WTC11 (cell line): ENCODE measurements at regions not wholly inside any gene's neighbourhood (a gene's known extent, or its start where the extent isn't known, plus 50 kb on each side); places are given as distances from the start of the nearest gene placed in this dataset.

Experiments
- ATAC-seq: fragments of 200-7000 bp; cut with Tn5 transposase; 2 replicates; pipeline ENCODE4 v1.10.0; 2021; ENCODE audit warnings: mild to moderate bottlenecking, moderate library complexity
- CTCF ChIA-PET: fragments of 300-600 bp; sonication (Branson Sonifier 250); formaldehyde crosslinking; loops from one replicate; lab custom pipeline; 2021; ENCODE audit warnings: antibody characterized with exemption; lab: Charles Lee
- POLR2A ChIA-PET: fragments of 350-600 bp; sonication (Branson Sonifier 250); formaldehyde crosslinking; loops from one replicate; lab custom pipeline; 2021; ENCODE audit warnings: antibody characterized with exemption; lab: Charles Lee
- DNase-seq: peaks from one replicate; pipeline ENCODE4 v3.0.0; 2021; ENCODE audit warnings: low spot score
- H3K27ac Mint-ChIP-seq: 2 replicates; pipeline ENCODE4 v1.8.0; 2021; ENCODE audit warnings: mixed read lengths
- H3K27me3 Mint-ChIP-seq: 2 replicates; pipeline ENCODE4 v1.8.0; 2021; ENCODE audit warnings: low read depth, mild to moderate bottlenecking, moderate library complexity, mixed read lengths
- H3K36me3 Mint-ChIP-seq: 2 replicates; pipeline ENCODE4 v1.8.0; 2021; ENCODE audit warnings: mixed read lengths
- H3K4me1 Mint-ChIP-seq: 2 replicates; pipeline ENCODE4 v1.8.0; 2022; ENCODE audit warnings: mixed read lengths
- H3K4me3 Mint-ChIP-seq: 2 replicates; pipeline ENCODE4 v1.8.0; 2021; ENCODE audit warnings: mild to moderate bottlenecking, moderate library complexity, mixed read lengths
- H3K9me3 Mint-ChIP-seq: 2 replicates; pipeline ENCODE4 v1.8.0; 2021; ENCODE audit warnings: mixed read lengths
- CREM ChIP-seq: sonication (generic); formaldehyde crosslinking; IDR thresholded peaks from 2 replicates; pipeline ENCODE4 v1.8.1; 2022; ENCODE audit warnings: mild to moderate bottlenecking, missing genetic modification reagents, moderate library complexity
- ETV6 ChIP-seq: sonication (generic); formaldehyde crosslinking; IDR thresholded peaks from 2 replicates; pipeline ENCODE4 v1.8.1; 2022; ENCODE audit warnings: mild to moderate bottlenecking, missing genetic modification reagents
- FOXJ3 ChIP-seq: sonication (generic); formaldehyde crosslinking; IDR thresholded peaks from 2 replicates; pipeline ENCODE4 v1.9.0; 2021; ENCODE audit warnings: missing genetic modification reagents, mild to moderate bottlenecking, borderline replicate concordance
- FOXK1 ChIP-seq: sonication (generic); formaldehyde crosslinking; IDR thresholded peaks from 2 replicates; pipeline ENCODE4 v1.8.0; 2022; ENCODE audit warnings: mild to moderate bottlenecking, moderate library complexity, missing genetic modification reagents
- IRF2 ChIP-seq: sonication (generic); formaldehyde crosslinking; IDR thresholded peaks from 2 replicates; pipeline ENCODE4 v1.8.0; 2022; ENCODE audit warnings: low read depth, missing genetic modification reagents, borderline replicate concordance
- JUN ChIP-seq: sonication (generic); formaldehyde crosslinking; IDR thresholded peaks from 2 replicates; pipeline ENCODE4 v1.8.0; 2023; ENCODE audit warnings: mild to moderate bottlenecking, missing genetic modification reagents
- MYBL2 ChIP-seq: sonication (generic); formaldehyde crosslinking; IDR thresholded peaks from 2 replicates; pipeline ENCODE4 v1.8.1; 2023; ENCODE audit warnings: mild to moderate bottlenecking, moderate library complexity, missing genetic modification reagents
- NR1H2 ChIP-seq: sonication (generic); formaldehyde crosslinking; IDR thresholded peaks from 2 replicates; pipeline ENCODE4 v1.9.0; 2021; ENCODE audit warnings: mild to moderate bottlenecking, moderate library complexity, missing genetic modification reagents
- RELA ChIP-seq: sonication (generic); formaldehyde crosslinking; IDR thresholded peaks from 2 replicates; pipeline ENCODE4 v1.8.1; 2022; ENCODE audit warnings: missing genetic modification reagents, mild to moderate bottlenecking, borderline replicate concordance
- SMAD4 ChIP-seq: sonication (generic); formaldehyde crosslinking; IDR thresholded peaks from 2 replicates; pipeline ENCODE4 v1.8.0; 2022; ENCODE audit warnings: mild to moderate bottlenecking, missing genetic modification reagents
- SP1 ChIP-seq: sonication (generic); formaldehyde crosslinking; conservative IDR thresholded peaks from 2 replicates; pipeline ENCODE4 v1.8.1; 2022; ENCODE audit warnings: missing genetic modification reagents
- TP53 ChIP-seq: sonication (generic); formaldehyde crosslinking; IDR thresholded peaks from 2 replicates; pipeline ENCODE4 v1.8.1; 2023; ENCODE audit warnings: mild to moderate bottlenecking, missing genetic modification reagents
- ZNF121 ChIP-seq: sonication (generic); formaldehyde crosslinking; IDR thresholded peaks from 2 replicates; pipeline ENCODE4 v1.8.0; 2023; ENCODE audit warnings: missing genetic modification reagents
- ZNF138 ChIP-seq: sonication (generic); formaldehyde crosslinking; conservative IDR thresholded peaks from 2 replicates; pipeline ENCODE4 v1.8.1; 2022; ENCODE audit warnings: mild to moderate bottlenecking, moderate library complexity, missing genetic modification reagents
- ZNF232 ChIP-seq: sonication (generic); formaldehyde crosslinking; IDR thresholded peaks from 2 replicates; pipeline ENCODE4 v1.8.0; 2022; ENCODE audit warnings: mild to moderate bottlenecking, missing genetic modification reagents
- ZNF263 ChIP-seq: sonication (generic); formaldehyde crosslinking; IDR thresholded peaks from 2 replicates; pipeline ENCODE4 v1.8.1; 2022; ENCODE audit warnings: low read depth, mild to moderate bottlenecking, moderate library complexity, missing genetic modification reagents
- ZNF317 ChIP-seq: sonication (generic); formaldehyde crosslinking; IDR thresholded peaks from 2 replicates; pipeline ENCODE4 v1.8.1; 2023; ENCODE audit warnings: low read depth, mild to moderate bottlenecking, moderate library complexity, missing genetic modification reagents, borderline replicate concordance
- ZNF416 ChIP-seq: fragments of 250-450 bp; sonication (Bioruptor Pico); IDR thresholded peaks from 2 replicates; pipeline ENCODE4 v1.9.0; 2021; ENCODE audit warnings: mild to moderate bottlenecking, inconsistent platforms
- ZNF671 ChIP-seq: fragments of 250-450 bp; sonication (Bioruptor Pico); IDR thresholded peaks from 2 replicates; pipeline ENCODE4 v1.8.0; 2021; ENCODE audit warnings: mild to moderate bottlenecking
- TF ChIP-seq, protein P1 (sequence below): sonication (generic); formaldehyde crosslinking; conservative IDR thresholded peaks from 2 replicates; pipeline ENCODE4 v1.8.1; 2023; ENCODE audit warnings: mild to moderate bottlenecking, low read depth, missing genetic modification reagents, moderate library complexity
- TF ChIP-seq, protein P2 (sequence below): fragments of 250-450 bp; sonication (Bioruptor Pico); IDR thresholded peaks from 2 replicates; pipeline ENCODE4 v2.1.2; 2022; ENCODE audit warnings: mild to moderate bottlenecking, moderate library complexity
- TF ChIP-seq, protein P3 (sequence below): sonication (generic); formaldehyde crosslinking; IDR thresholded peaks from 2 replicates; pipeline ENCODE4 v1.8.1; 2023; ENCODE audit warnings: mild to moderate bottlenecking, missing genetic modification reagents
- TF ChIP-seq, protein P4 (sequence below): sonication (generic); formaldehyde crosslinking; IDR thresholded peaks from 2 replicates; pipeline ENCODE4 v1.8.1; 2023; ENCODE audit warnings: mild to moderate bottlenecking, missing genetic modification reagents, borderline replicate concordance
- TF ChIP-seq, protein P5 (sequence below): fragments of 250-450 bp; sonication (Bioruptor Pico); IDR thresholded peaks from 2 replicates; pipeline ENCODE4 v1.9.0; 2021; ENCODE audit warnings: mild to moderate bottlenecking, borderline replicate concordance

DNA sequence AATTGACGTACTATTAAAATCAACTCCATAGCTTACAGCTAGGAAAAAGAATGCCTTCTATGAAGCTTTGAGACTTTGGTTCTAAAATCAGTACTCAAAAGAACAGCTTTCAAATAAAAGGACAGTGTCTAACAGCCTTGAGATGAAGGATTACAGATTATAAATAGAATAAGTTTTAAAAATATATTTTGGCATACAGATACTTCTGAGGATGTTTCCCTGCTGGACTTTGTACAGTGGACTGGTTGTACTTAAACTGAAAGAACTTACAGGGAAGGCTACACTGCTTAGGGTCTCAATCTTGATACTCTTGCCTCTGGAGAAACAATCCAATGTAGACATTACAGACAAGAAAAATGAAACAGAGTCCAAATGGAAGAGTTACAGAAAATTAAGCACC, 452.7 kb downstream of the CETN3 start (continued):
- TF ChIP-seq, protein P1, sequence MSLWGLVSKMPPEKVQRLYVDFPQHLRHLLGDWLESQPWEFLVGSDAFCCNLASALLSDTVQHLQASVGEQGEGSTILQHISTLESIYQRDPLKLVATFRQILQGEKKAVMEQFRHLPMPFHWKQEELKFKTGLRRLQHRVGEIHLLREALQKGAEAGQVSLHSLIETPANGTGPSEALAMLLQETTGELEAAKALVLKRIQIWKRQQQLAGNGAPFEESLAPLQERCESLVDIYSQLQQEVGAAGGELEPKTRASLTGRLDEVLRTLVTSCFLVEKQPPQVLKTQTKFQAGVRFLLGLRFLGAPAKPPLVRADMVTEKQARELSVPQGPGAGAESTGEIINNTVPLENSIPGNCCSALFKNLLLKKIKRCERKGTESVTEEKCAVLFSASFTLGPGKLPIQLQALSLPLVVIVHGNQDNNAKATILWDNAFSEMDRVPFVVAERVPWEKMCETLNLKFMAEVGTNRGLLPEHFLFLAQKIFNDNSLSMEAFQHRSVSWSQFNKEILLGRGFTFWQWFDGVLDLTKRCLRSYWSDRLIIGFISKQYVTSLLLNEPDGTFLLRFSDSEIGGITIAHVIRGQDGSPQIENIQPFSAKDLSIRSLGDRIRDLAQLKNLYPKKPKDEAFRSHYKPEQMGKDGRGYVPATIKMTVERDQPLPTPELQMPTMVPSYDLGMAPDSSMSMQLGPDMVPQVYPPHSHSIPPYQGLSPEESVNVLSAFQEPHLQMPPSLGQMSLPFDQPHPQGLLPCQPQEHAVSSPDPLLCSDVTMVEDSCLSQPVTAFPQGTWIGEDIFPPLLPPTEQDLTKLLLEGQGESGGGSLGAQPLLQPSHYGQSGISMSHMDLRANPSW (CRISPR knock-in tag), result no peak
- TF ChIP-seq, protein P2, sequence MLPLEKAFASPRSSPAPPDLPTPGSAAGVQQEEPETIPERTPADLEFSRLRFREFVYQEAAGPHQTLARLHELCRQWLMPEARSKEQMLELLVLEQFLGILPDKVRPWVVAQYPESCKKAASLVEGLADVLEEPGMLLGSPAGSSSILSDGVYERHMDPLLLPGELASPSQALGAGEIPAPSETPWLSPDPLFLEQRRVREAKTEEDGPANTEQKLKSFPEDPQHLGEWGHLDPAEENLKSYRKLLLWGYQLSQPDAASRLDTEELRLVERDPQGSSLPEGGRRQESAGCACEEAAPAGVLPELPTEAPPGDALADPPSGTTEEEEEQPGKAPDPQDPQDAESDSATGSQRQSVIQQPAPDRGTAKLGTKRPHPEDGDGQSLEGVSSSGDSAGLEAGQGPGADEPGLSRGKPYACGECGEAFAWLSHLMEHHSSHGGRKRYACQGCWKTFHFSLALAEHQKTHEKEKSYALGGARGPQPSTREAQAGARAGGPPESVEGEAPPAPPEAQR, result no peak

DNA sequence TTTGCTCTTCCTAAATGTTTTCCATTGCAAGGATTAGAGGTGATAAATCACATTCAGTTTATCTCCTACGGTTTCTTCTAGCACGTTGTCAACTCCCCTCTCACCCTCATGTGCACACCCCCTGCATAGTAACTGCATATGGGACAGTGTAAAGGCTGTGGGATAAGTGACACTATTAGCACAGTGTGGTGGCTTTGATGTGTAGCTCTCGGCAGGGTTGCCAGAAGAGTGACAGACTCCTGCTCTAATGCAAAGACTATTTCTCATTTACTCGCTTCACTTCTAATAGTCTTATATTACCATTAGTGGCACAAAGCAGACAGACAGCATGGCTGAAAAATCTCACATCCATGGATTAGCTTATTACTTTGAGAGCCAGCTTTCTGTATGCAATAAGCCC, 454.6 kb downstream of the CETN3 start:
- DNase-seq, result no peak

DNA sequence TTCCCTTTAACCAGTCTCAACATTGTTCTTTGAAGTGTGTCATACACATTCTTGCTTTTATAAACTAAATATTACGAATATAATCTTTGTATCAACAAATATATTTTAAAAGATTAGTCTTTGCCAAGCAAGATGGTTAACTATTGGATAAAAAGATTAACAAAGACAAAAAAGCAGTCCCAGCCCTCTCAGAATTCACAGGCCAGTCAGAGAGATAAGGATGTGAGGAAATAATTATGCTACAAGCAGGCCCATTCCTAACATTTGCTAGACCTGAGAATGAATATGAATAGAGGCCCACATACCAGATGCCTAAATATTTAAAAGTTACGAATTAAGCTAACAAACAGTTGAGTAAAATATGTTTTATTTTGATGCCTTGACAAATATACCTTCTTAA, 457.7 kb downstream of the CETN3 start:
- Mint-ChIP-seq H3K9me3 (no peaks in the 10 kb centered on the region), H3K27ac (no peak overlapping the region), H3K27me3 (no peaks in the 10 kb centered on the region), H3K4me3 (no peak overlapping the region), H3K36me3 (no peaks in the 10 kb centered on the region), H3K4me1 (peaks cover 14% of the 10 kb centered on the region)
- no peak for DNase-seq
- no peak for ATAC-seq
- ChIA-PET CTCF (no interaction called here), POLR2A (no interaction called here)
- TF ChIP-seq MYBL2 (CRISPR knock-in tag) (no peak), SMAD4 (CRISPR knock-in tag) (no peak), FOXJ3 (CRISPR knock-in tag) (no peak), NR1H2 (no peak), CREM (no peak), ZNF121 (CRISPR knock-in tag) (no peak), FOXK1 (CRISPR knock-in tag) (no peak), SP1 (no peak)
- TF ChIP-seq, protein P2, result no peak
- TF ChIP-seq, protein P3, sequence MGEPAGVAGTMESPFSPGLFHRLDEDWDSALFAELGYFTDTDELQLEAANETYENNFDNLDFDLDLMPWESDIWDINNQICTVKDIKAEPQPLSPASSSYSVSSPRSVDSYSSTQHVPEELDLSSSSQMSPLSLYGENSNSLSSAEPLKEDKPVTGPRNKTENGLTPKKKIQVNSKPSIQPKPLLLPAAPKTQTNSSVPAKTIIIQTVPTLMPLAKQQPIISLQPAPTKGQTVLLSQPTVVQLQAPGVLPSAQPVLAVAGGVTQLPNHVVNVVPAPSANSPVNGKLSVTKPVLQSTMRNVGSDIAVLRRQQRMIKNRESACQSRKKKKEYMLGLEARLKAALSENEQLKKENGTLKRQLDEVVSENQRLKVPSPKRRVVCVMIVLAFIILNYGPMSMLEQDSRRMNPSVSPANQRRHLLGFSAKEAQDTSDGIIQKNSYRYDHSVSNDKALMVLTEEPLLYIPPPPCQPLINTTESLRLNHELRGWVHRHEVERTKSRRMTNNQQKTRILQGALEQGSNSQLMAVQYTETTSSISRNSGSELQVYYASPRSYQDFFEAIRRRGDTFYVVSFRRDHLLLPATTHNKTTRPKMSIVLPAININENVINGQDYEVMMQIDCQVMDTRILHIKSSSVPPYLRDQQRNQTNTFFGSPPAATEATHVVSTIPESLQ (CRISPR knock-in tag), result no peak
- TF ChIP-seq, protein P4, sequence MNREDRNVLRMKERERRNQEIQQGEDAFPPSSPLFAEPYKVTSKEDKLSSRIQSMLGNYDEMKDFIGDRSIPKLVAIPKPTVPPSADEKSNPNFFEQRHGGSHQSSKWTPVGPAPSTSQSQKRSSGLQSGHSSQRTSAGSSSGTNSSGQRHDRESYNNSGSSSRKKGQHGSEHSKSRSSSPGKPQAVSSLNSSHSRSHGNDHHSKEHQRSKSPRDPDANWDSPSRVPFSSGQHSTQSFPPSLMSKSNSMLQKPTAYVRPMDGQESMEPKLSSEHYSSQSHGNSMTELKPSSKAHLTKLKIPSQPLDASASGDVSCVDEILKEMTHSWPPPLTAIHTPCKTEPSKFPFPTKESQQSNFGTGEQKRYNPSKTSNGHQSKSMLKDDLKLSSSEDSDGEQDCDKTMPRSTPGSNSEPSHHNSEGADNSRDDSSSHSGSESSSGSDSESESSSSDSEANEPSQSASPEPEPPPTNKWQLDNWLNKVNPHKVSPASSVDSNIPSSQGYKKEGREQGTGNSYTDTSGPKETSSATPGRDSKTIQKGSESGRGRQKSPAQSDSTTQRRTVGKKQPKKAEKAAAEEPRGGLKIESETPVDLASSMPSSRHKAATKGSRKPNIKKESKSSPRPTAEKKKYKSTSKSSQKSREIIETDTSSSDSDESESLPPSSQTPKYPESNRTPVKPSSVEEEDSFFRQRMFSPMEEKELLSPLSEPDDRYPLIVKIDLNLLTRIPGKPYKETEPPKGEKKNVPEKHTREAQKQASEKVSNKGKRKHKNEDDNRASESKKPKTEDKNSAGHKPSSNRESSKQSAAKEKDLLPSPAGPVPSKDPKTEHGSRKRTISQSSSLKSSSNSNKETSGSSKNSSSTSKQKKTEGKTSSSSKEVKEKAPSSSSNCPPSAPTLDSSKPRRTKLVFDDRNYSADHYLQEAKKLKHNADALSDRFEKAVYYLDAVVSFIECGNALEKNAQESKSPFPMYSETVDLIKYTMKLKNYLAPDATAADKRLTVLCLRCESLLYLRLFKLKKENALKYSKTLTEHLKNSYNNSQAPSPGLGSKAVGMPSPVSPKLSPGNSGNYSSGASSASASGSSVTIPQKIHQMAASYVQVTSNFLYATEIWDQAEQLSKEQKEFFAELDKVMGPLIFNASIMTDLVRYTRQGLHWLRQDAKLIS (CRISPR knock-in tag), result no peak
- TF ChIP-seq, protein P5, sequence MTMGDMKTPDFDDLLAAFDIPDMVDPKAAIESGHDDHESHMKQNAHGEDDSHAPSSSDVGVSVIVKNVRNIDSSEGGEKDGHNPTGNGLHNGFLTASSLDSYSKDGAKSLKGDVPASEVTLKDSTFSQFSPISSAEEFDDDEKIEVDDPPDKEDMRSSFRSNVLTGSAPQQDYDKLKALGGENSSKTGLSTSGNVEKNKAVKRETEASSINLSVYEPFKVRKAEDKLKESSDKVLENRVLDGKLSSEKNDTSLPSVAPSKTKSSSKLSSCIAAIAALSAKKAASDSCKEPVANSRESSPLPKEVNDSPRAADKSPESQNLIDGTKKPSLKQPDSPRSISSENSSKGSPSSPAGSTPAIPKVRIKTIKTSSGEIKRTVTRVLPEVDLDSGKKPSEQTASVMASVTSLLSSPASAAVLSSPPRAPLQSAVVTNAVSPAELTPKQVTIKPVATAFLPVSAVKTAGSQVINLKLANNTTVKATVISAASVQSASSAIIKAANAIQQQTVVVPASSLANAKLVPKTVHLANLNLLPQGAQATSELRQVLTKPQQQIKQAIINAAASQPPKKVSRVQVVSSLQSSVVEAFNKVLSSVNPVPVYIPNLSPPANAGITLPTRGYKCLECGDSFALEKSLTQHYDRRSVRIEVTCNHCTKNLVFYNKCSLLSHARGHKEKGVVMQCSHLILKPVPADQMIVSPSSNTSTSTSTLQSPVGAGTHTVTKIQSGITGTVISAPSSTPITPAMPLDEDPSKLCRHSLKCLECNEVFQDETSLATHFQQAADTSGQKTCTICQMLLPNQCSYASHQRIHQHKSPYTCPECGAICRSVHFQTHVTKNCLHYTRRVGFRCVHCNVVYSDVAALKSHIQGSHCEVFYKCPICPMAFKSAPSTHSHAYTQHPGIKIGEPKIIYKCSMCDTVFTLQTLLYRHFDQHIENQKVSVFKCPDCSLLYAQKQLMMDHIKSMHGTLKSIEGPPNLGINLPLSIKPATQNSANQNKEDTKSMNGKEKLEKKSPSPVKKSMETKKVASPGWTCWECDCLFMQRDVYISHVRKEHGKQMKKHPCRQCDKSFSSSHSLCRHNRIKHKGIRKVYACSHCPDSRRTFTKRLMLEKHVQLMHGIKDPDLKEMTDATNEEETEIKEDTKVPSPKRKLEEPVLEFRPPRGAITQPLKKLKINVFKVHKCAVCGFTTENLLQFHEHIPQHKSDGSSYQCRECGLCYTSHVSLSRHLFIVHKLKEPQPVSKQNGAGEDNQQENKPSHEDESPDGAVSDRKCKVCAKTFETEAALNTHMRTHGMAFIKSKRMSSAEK, result no peak

More for the DNA sequence above, 454.6 kb downstream of the CETN3 start:
- H3K27ac Mint-ChIP-seq, result no peak overlapping the region
- no peaks in the 10 kb centered on the region for H3K9me3 Mint-ChIP-seq
- TF ChIP-seq TP53 (CRISPR knock-in tag) (no peak), ZNF263 (CRISPR knock-in tag) (no peak), RELA (CRISPR knock-in tag) (no peak), ZNF317 (no peak), ZNF138 (CRISPR knock-in tag) (no peak), ETV6 (CRISPR knock-in tag) (no peak), ZNF671 (CRISPR knock-in tag) (no peak), ZNF416 (no peak), ZNF232 (CRISPR knock-in tag) (no peak), IRF2 (CRISPR knock-in tag) (no peak), JUN (CRISPR knock-in tag) (no peak)
- TF ChIP-seq, all 79 proteins: peak for 0
- no peaks in the 10 kb centered on the region for H3K36me3 Mint-ChIP-seq
- ChIA-PET CTCF (no interaction called here), POLR2A (no interaction called here)
- peaks cover 12% of the 10 kb centered on the region for H3K4me1 Mint-ChIP-seq
- no peak for ATAC-seq
- no peak overlapping the region for H3K4me3 Mint-ChIP-seq
- H3K27me3 Mint-ChIP-seq, result no peaks in the 10 kb centered on the region
